ENCODE measurements at regions not wholly inside any gene's neighbourhood (a gene's known extent, or its start where the extent isn't known, plus 50 kb on each side); places are given as distances from the start of the nearest gene placed in this dataset.

DNA sequence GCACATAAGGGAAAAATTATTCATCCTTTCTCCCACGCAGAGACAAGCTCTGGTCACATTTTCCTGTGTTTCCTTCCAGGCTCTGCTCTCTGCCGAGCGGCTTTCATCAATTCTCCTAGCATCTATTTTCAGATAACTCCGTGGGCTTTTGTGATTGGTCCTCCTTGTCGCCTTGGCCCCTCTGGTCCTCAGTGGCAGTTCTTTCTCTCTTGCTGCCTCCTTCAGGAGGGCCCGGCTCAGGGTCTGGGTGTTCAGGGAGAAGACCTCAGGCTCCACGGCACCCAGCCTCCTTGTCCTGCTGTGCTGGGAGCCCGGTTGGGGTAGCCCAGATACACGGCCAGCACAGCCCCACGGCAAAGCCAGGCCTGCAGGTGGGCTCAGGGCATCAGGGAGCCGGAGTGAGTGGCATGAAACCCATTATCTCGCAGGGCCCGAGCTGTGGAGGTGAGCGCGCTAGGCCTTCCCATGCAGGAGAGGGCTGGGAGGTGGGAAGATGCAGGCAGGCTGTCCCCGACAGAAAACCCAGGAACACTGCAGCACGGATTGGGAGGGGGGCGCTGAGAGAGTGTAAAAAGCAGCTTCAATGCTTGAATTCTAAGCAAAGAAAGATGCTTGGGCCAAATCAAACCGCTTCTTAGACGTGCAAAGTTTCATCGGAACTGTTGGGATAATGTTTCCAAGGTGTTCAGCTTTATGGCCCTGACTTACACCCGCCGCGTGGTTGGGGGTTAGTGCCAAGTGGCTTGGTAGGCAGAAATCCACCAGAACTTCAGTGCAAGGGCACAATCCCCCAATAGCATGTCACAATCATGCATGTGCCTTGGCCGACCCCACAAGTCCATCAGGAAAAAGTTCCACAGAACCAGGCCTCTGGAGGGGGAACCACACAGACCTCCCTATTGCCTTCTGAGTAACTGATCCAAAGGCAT is 81.9 kb upstream of the WNT7B start:
- H3K9me3 ChIP-seq (ENCODE audit: control insufficient read depth in 2 of 3, insufficient read depth in 1 of 3, low read length in 3 of 3): no peaks in the 10 kb centered on the region
- H3K27ac ChIP-seq (ENCODE audit: low read depth in 2 of 2, low read length in 2 of 2): peak overlapping the region; percentile 86 to 90
- FAIRE-seq: no peak
- H3K27me3 ChIP-seq (ENCODE audit: control insufficient read depth, insufficient read depth, low read length): peaks cover 11% of the 10 kb centered on the region
- peak in 2 of 5 donors; percentile 30 to 74 for DNase-seq
- intact Hi-C loops (cut with DNase I): no loop called here
- TF ChIP-seq CTCF (IDR thresholded peaks at IDR 0.05; ENCODE audit: borderline replicate concordance, extremely low read depth, insufficient read depth): no peak
- H3K4me3 ChIP-seq (ENCODE audit: low read length in 3 of 3): peak overlapping the region in 2 of 3 donors; percentile 9 to 44
- peak overlapping the region in 2 of 3 donors; percentile 14 to 55 for H3K9ac ChIP-seq (ENCODE audit: low read length in 3 of 3)
- no peaks in the 10 kb centered on the region for H3K36me3 ChIP-seq (ENCODE audit: control insufficient read depth in 2 of 3, insufficient read depth in 3 of 3, low read length in 3 of 3)
- peaks cover 2 to 42% (median 39%) of the 10 kb centered on the region in 3 donors for H3K4me1 ChIP-seq (ENCODE audit: control insufficient read depth in 2 of 3, insufficient read depth in 2 of 3, low read depth in 1 of 3, low read length in 3 of 3)

GRCh38 chr22:46060292-46061123 is 83.5 kb upstream of the WNT7B start:
- DNase-seq: peak in 2 of 5 donors; percentile 22 to 40
- peaks cover 11% of the 10 kb centered on the region for H3K27me3 ChIP-seq (ENCODE audit: control insufficient read depth, insufficient read depth, low read length)
- no peak overlapping the region for H3K9ac ChIP-seq (ENCODE audit: low read length in 3 of 3)
- TF ChIP-seq CTCF (IDR thresholded peaks at IDR 0.05; ENCODE audit: borderline replicate concordance, extremely low read depth, insufficient read depth): no peak
- H3K9me3 ChIP-seq (ENCODE audit: control insufficient read depth in 2 of 3, insufficient read depth in 1 of 3, low read length in 3 of 3): no peaks in the 10 kb centered on the region
- no peak overlapping the region for H3K4me3 ChIP-seq (ENCODE audit: low read length in 3 of 3)
- no peak for FAIRE-seq
- H3K36me3 ChIP-seq (ENCODE audit: control insufficient read depth in 2 of 3, insufficient read depth in 3 of 3, low read length in 3 of 3): no peaks in the 10 kb centered on the region
- intact Hi-C loops (cut with DNase I): no loop called here
- no peak overlapping the region for H3K27ac ChIP-seq (ENCODE audit: low read depth in 2 of 2, low read length in 2 of 2)
- H3K4me1 ChIP-seq (ENCODE audit: control insufficient read depth in 2 of 3, insufficient read depth in 2 of 3, low read depth in 1 of 3, low read length in 3 of 3): peaks cover 2 to 38% (median 35%) of the 10 kb centered on the region in 3 donors

DNA sequence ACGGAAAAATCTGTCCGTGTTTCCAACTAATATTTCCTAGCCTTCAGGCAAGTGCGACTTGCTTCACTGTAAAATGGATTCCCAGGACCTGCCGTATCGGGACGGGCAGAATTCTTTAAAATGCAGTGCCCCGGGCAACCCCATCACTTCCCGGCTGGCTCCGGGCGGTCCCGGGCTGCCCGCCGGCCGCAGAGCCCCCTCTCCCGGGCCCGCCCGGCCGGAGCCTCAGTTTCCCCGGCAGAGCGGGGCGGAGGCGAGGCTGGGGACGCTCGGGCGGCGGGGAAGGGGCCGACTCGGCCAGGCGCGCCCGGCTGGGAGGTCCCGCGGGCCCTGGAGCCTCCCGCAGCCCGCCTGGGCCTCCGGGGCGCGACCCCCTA is 84.2 kb upstream of the WNT7B start:
- peak in 1 of 5 donors; percentile 30 for DNase-seq
- H3K9me3 ChIP-seq (ENCODE audit: control insufficient read depth in 2 of 3, insufficient read depth in 1 of 3, low read length in 3 of 3): no peaks in the 10 kb centered on the region
- H3K9ac ChIP-seq (ENCODE audit: low read length in 3 of 3): no peak overlapping the region
- intact Hi-C loops (cut with DNase I): no loop called here
- no peak for TF ChIP-seq CTCF (IDR thresholded peaks at IDR 0.05; ENCODE audit: borderline replicate concordance, extremely low read depth, insufficient read depth)
- H3K27me3 ChIP-seq (ENCODE audit: control insufficient read depth, insufficient read depth, low read length): peaks cover 11% of the 10 kb centered on the region
- no peak overlapping the region for H3K4me3 ChIP-seq (ENCODE audit: low read length in 3 of 3)
- H3K4me1 ChIP-seq (ENCODE audit: control insufficient read depth in 2 of 3, insufficient read depth in 2 of 3, low read depth in 1 of 3, low read length in 3 of 3): peaks cover 2 to 33% (median 31%) of the 10 kb centered on the region in 3 donors
- no peaks in the 10 kb centered on the region for H3K36me3 ChIP-seq (ENCODE audit: control insufficient read depth in 2 of 3, insufficient read depth in 3 of 3, low read length in 3 of 3)
- H3K27ac ChIP-seq (ENCODE audit: low read depth in 2 of 2, low read length in 2 of 2): peak overlapping the region in 1 of 2 donors; percentile 53
- FAIRE-seq: no peak
